Hepatocyte (in vitro differentiated cells): ENCODE measurements at regions not wholly inside any gene's neighbourhood (a gene's known extent, or its start where the extent isn't known, plus 50 kb on each side); places are given as distances from the start of the nearest gene placed in this dataset.

Source experiments
- DNase-seq: peaks from one replicate; pipeline ENCODE4 v3.0.0-alpha.2; 2016; ENCODE audit warnings: low spot score
- H2AFZ ChIP-seq: fragments of 200-600 bp; sonication (generic); 2 replicates; pipeline ENCODE4 v1.6.0; 2016; ENCODE audit warnings: antibody characterized with exemption, mild to moderate bottlenecking
- H3K27ac ChIP-seq: fragments of 200-600 bp; sonication (generic); 2 replicates; pipeline ENCODE4 v1.5.1; 2016; ENCODE audit warnings: mild to moderate bottlenecking
- H3K27me3 ChIP-seq: fragments of 200-600 bp; sonication (generic); 2 replicates; pipeline ENCODE4 v1.6.1; 2016
- H3K36me3 ChIP-seq: fragments of 200-600 bp; sonication (generic); replicated peaks from 2 replicates; pipeline ENCODE4 v1.5.1; 2016; ENCODE audit warnings: low read depth; ENCODE audit not compliant: insufficient read depth
- H3K4me1 ChIP-seq: fragments of 200-600 bp; sonication (generic); 2 replicates; pipeline ENCODE4 v1.5.1; 2016; ENCODE audit warnings: mild to moderate bottlenecking, moderate library complexity; ENCODE audit not compliant: insufficient read depth
- H3K4me2 ChIP-seq: fragments of 200-600 bp; sonication (generic); 2 replicates; pipeline ENCODE4 v1.6.0; 2016
- H3K4me3 ChIP-seq: fragments of 200-600 bp; sonication (generic); 2 replicates; pipeline ENCODE4 v1.5.1; 2016; ENCODE audit warnings: mild to moderate bottlenecking
- H3K79me2 ChIP-seq: fragments of 200-600 bp; sonication (generic); 2 replicates; pipeline ENCODE4 v1.6.0; 2017; ENCODE audit warnings: mild to moderate bottlenecking
- H3K9me2 ChIP-seq: fragments of 200-600 bp; sonication (generic); replicated peaks from 2 replicates; pipeline ENCODE4 v1.6.0; 2017; ENCODE audit warnings: mild to moderate bottlenecking; ENCODE audit not compliant: insufficient read depth
- H3K9me3 ChIP-seq: fragments of 200-600 bp; sonication (generic); 2 replicates; pipeline ENCODE4 v1.5.1; 2016; ENCODE audit warnings: low read depth, mild to moderate bottlenecking
- H4K20me1 ChIP-seq: fragments of 200-600 bp; sonication (generic); 2 replicates; pipeline ENCODE4 v1.6.0; 2016; ENCODE audit warnings: mild to moderate bottlenecking; ENCODE audit not compliant: insufficient read depth, poor library complexity, severe bottlenecking
- EZH2 ChIP-seq: fragments of 200-600 bp; sonication (generic); IDR thresholded peaks from 2 replicates; pipeline ENCODE4 v1.6.1; 2016; ENCODE audit warnings: antibody characterized with exemption, mild to moderate bottlenecking, borderline replicate concordance
- EZH2phosphoT487 ChIP-seq: fragments of 200-600 bp; sonication (generic); IDR thresholded peaks from one replicate; pipeline ENCODE4 v1.6.1; 2018; ENCODE audit warnings: antibody characterized with exemption, mild to moderate bottlenecking, low read depth, moderate library complexity; ENCODE audit not compliant: unreplicated experiment, severe bottlenecking
- WGBS: methylation state at CpG from one replicate; pipeline ENCODE4 v1.1.6; 2016; ENCODE audit warnings: low lambda C conversion rate; ENCODE audit errors: missing lambda C conversion rate; 5-methylcytosine and 5-hydroxymethylcytosine counted together
- TF ChIP-seq, protein P1 (sequence below): fragments of 200-600 bp; sonication (generic); IDR thresholded peaks from 2 replicates; pipeline ENCODE4 v1.5.1; 2016; ENCODE audit warnings: antibody characterized with exemption, mild to moderate bottlenecking; ENCODE audit not compliant: poor library complexity

DNA sequence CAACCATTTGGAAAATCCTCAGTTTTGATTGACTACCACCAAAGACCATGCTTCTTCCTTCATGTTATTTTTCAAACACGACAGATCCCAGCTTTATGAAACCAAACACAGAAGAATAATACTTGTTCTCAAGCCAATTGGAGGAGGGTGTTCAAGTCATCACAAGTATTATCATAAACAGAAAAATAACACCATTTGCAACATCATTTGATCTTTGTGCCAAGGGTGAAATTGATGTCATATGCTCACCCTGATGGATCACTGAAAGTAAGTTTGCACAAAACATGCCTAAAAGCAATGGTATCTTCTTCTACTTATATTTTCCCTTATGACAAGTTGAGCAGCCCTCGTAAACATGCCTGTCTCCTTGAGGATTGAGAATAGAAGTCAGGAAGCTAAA, 448.0 kb upstream of the ZEB2 start:
- H3K9me2 ChIP-seq: no peaks in the 10 kb centered on the region
- no peaks in the 10 kb centered on the region for H3K36me3 ChIP-seq
- no peak overlapping the region for H3K4me2 ChIP-seq
- H3K27ac ChIP-seq: no peak overlapping the region
- TF ChIP-seq, protein P1, sequence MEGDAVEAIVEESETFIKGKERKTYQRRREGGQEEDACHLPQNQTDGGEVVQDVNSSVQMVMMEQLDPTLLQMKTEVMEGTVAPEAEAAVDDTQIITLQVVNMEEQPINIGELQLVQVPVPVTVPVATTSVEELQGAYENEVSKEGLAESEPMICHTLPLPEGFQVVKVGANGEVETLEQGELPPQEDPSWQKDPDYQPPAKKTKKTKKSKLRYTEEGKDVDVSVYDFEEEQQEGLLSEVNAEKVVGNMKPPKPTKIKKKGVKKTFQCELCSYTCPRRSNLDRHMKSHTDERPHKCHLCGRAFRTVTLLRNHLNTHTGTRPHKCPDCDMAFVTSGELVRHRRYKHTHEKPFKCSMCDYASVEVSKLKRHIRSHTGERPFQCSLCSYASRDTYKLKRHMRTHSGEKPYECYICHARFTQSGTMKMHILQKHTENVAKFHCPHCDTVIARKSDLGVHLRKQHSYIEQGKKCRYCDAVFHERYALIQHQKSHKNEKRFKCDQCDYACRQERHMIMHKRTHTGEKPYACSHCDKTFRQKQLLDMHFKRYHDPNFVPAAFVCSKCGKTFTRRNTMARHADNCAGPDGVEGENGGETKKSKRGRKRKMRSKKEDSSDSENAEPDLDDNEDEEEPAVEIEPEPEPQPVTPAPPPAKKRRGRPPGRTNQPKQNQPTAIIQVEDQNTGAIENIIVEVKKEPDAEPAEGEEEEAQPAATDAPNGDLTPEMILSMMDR: no peak
- no peak for TF ChIP-seq EZH2phosphoT487
- H3K4me3 ChIP-seq: no peak overlapping the region
- WGBS: 92% methylated on average over 2 of the region's 2 CpGs
- no peak for DNase-seq
- no peaks in the 10 kb centered on the region for H3K79me2 ChIP-seq
- no peaks in the 10 kb centered on the region for H4K20me1 ChIP-seq
- H3K9me3 ChIP-seq: no peaks in the 10 kb centered on the region
- no peak overlapping the region for H2AFZ ChIP-seq
- no peaks in the 10 kb centered on the region for H3K4me1 ChIP-seq
- no peaks in the 10 kb centered on the region for H3K27me3 ChIP-seq

- no peaks in the 10 kb centered on the region for H3K4me1 ChIP-seq
- H3K9me2 ChIP-seq: no peaks in the 10 kb centered on the region
- no peak overlapping the region for H2AFZ ChIP-seq
- no peak for DNase-seq
- WGBS: 87% methylated on average over 4 of the region's 4 CpGs
- no peak overlapping the region for H3K4me2 ChIP-seq
- H3K27me3 ChIP-seq: no peaks in the 10 kb centered on the region
- H3K79me2 ChIP-seq: no peaks in the 10 kb centered on the region
- no peaks in the 10 kb centered on the region for H3K9me3 ChIP-seq
- H3K4me3 ChIP-seq: no peak overlapping the region
- no peaks in the 10 kb centered on the region for H4K20me1 ChIP-seq
- no peak overlapping the region for H3K27ac ChIP-seq
- no peaks in the 10 kb centered on the region for H3K36me3 ChIP-seq
- TF ChIP-seq, protein P1: no peak
Observed at GRCh38 chr2:144965172-144965571, 445.3 kb upstream of the ZEB2 start.

GRCh38 chr2:144963031-144963430, 443.1 kb upstream of the ZEB2 start:
- DNase-seq: no peak
- no peaks in the 10 kb centered on the region for H3K27me3 ChIP-seq
- WGBS: 93% methylated on average over 2 of the region's 2 CpGs
- no peaks in the 10 kb centered on the region for H3K79me2 ChIP-seq
- H4K20me1 ChIP-seq: no peaks in the 10 kb centered on the region
- H2AFZ ChIP-seq: no peak overlapping the region
- H3K4me1 ChIP-seq: no peaks in the 10 kb centered on the region
- H3K4me2 ChIP-seq: no peak overlapping the region
- H3K36me3 ChIP-seq: no peaks in the 10 kb centered on the region
- no peak overlapping the region for H3K27ac ChIP-seq
- no peaks in the 10 kb centered on the region for H3K9me3 ChIP-seq
- no peaks in the 10 kb centered on the region for H3K9me2 ChIP-seq
- TF ChIP-seq EZH2phosphoT487: no peak
- TF ChIP-seq, protein P1: no peak
- TF ChIP-seq EZH2: no peak
- H3K4me3 ChIP-seq: no peak overlapping the region

GRCh38 chr2:144959416-144959815, 439.5 kb upstream of the ZEB2 start:
- DNase-seq: no peak
- TF ChIP-seq EZH2phosphoT487 (no peak), EZH2 (no peak)
- WGBS: 92% methylated on average over 2 of the region's 2 CpGs

More at GRCh38 chr2:144959416-144959815, 439.5 kb upstream of the ZEB2 start:
- no peaks in the 10 kb centered on the region for H3K9me3 ChIP-seq
- no peaks in the 10 kb centered on the region for H3K79me2 ChIP-seq
- H3K4me1 ChIP-seq: no peaks in the 10 kb centered on the region
- no peak overlapping the region for H3K4me2 ChIP-seq
- no peaks in the 10 kb centered on the region for H3K27me3 ChIP-seq
- H3K36me3 ChIP-seq: no peaks in the 10 kb centered on the region
- no peaks in the 10 kb centered on the region for H3K9me2 ChIP-seq
- H3K27ac ChIP-seq: no peak overlapping the region
- no peak overlapping the region for H3K4me3 ChIP-seq
- H2AFZ ChIP-seq: no peak overlapping the region
- H4K20me1 ChIP-seq: no peaks in the 10 kb centered on the region
